Neural progenitor cell (in vitro differentiated cells): ENCODE measurements at regions not wholly inside any gene's neighbourhood (a gene's known extent, or its start where the extent isn't known, plus 50 kb on each side); places are given as distances from the start of the nearest gene placed in this dataset.

Experiments used
- EZH2 ChIP-seq: fragments of 200-600 bp; sonication (generic); IDR thresholded peaks from 2 replicates; pipeline ENCODE4 v1.6.1; 2017; ENCODE audit warnings: antibody characterized with exemption, mild to moderate bottlenecking, moderate library complexity
- TF ChIP-seq, protein P1 (sequence below): fragments of 200-600 bp; sonication (generic); IDR thresholded peaks from 2 replicates; pipeline ENCODE4 v1.5.1; 2017; ENCODE audit warnings: antibody characterized with exemption, mild to moderate bottlenecking

DNA sequence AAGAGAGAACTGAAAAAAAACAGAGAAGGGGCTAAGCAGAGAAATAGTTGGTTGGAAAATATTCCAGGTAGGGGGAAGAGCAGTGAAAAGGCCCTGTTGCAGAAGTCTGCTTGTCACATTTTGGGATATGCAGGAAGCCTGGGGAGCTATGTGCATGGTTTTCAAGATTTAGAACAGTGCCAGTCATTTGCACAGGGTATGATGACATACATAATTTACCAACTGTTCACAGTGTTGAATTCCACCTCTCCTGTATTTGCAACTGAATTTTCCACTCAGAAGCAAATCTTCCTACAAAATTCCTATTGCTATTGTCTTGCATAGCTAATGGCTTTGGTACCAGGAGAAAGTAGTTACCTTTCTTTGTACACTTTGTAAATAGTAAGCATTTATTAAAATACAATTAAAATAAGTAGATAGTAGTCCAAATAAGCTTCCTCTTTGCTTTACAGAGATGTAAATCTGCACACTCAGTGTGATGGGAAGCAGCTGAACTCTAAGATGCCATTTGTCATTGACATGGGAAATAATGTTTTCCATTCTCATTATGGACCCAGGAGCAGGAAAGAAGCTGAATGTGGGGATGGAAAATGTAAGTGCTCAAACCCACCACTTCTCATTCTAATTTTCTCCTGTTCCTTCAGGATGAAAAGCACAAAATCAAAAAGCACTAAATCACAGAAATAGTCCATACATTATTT lies 177.4 kb downstream of the BTG1 start:
- TF ChIP-seq EZH2, result no peak
- TF ChIP-seq, protein P1, sequence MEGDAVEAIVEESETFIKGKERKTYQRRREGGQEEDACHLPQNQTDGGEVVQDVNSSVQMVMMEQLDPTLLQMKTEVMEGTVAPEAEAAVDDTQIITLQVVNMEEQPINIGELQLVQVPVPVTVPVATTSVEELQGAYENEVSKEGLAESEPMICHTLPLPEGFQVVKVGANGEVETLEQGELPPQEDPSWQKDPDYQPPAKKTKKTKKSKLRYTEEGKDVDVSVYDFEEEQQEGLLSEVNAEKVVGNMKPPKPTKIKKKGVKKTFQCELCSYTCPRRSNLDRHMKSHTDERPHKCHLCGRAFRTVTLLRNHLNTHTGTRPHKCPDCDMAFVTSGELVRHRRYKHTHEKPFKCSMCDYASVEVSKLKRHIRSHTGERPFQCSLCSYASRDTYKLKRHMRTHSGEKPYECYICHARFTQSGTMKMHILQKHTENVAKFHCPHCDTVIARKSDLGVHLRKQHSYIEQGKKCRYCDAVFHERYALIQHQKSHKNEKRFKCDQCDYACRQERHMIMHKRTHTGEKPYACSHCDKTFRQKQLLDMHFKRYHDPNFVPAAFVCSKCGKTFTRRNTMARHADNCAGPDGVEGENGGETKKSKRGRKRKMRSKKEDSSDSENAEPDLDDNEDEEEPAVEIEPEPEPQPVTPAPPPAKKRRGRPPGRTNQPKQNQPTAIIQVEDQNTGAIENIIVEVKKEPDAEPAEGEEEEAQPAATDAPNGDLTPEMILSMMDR, result no peak
